HepG2 (cell line): ENCODE measurements at regions not wholly inside any gene's neighbourhood (a gene's known extent, or its start where the extent isn't known, plus 50 kb on each side); places are given as distances from the start of the nearest gene placed in this dataset.
A peak's percentile ranks its signal among the peaks of the same experiment; 100 is the strongest.

Experiments
- ATAC-seq: fragments of 200-7000 bp; cut with Tn5 transposase; 3 replicates; pipeline ENCODE4 v1.9.1; 2020; ENCODE audit warnings: mild to moderate bottlenecking, moderate library complexity
- BruUV-seq: library from RNA; stranded (reverse); fragments of 400-500 nt; replicated peaks from 2 replicates; lab custom pipeline; 2021; lab: Mats Ljungman, UMichigan
- CTCF ChIA-PET: fragments of 300-600 bp; formaldehyde crosslinking; extraction: SDS; loops from one replicate; lab custom pipeline; 2021; ENCODE audit warnings: low total read pairs, inconsistent platforms, low intra/inter-chr PET ratio; lab: Yijun Ruan, JAX
- POLR2A ChIA-PET: fragments of 350-600 bp; sonication (Branson Sonifier 250); formaldehyde crosslinking; loops from one replicate; lab custom pipeline; 2020; ENCODE audit warnings: antibody characterized with exemption, inconsistent platforms; lab: Yijun Ruan, JAX
- DNase-seq: peaks from one replicate; pipeline ENCODE4 v3.0.0-alpha.2; 2015; ENCODE audit warnings: low spot score
- FAIRE-seq: peaks from 3 replicates; lab custom pipeline; 2011; peaks lifted over from hg19 to GRCh38; lab: Jason Lieb, UNC
- H2AFZ ChIP-seq: one replicate; pipeline ENCODE4 v1.6.1; 2011; ENCODE audit warnings: low read length, inconsistent platforms
- H3K27ac ChIP-seq: fragments of 300-600 bp; 3 replicates; pipeline ENCODE4 v1.8.0; 2011; ENCODE audit warnings: mixed run types, mild to moderate bottlenecking, mixed read lengths, low read length, inconsistent platforms; ENCODE audit not compliant: insufficient read depth; ENCODE audit errors: extremely low read length
- H3K27me3 ChIP-seq, 2 experiments: fragments of 200-600 bp in 1 of 2; 2 replicates in 1 of 2; 3 replicates in 1 of 2; pipeline versions ENCODE4 v1.6.0 to v1.8.0; 2011; ENCODE audit warnings: low read length in 2 of 2, mild to moderate bottlenecking in 2 of 2, moderate library complexity in 2 of 2, inconsistent platforms in 1 of 2; ENCODE audit not compliant: insufficient read depth in 2 of 2, control insufficient read depth in 1 of 2
- H3K36me3 ChIP-seq, 2 experiments: fragments of 200-600 bp in 1 of 2; replicated peaks in 1 of 2; 2 replicates in 1 of 2; 3 replicates in 1 of 2; pipeline versions ENCODE4 v1.5.1 to v1.8.0; 2011; ENCODE audit warnings: low read length in 2 of 2, inconsistent platforms in 1 of 2; ENCODE audit not compliant: insufficient read depth in 2 of 2, control insufficient read depth in 1 of 2
- H3K4me1 ChIP-seq: 2 replicates; pipeline ENCODE4 v1.5.1; 2012; ENCODE audit warnings: low read length, inconsistent platforms; ENCODE audit not compliant: insufficient read depth
- H3K4me2 ChIP-seq: 2 replicates; pipeline ENCODE4 v1.6.0; 2011; ENCODE audit warnings: low read depth, low read length, inconsistent platforms
- H3K4me3 ChIP-seq, 3 experiments: fragments of 200-600 bp in 1 of 3; sonication (generic), shearing (Covaris generic) in 1 of 3; replicated peaks in 1 of 3; 2 replicates each; pipeline ENCODE4 v1.5.1; 2011 to 2016; ENCODE audit warnings: low read length in 3 of 3, inconsistent platforms in 2 of 3, low read depth in 2 of 3, mild to moderate bottlenecking in 2 of 3, control low read depth in 1 of 3, mixed read lengths in 1 of 3; ENCODE audit not compliant: insufficient read depth in 1 of 3
- H3K79me2 ChIP-seq: one replicate; pipeline ENCODE4 v1.6.1; 2011; ENCODE audit warnings: low read length, inconsistent platforms; ENCODE audit not compliant: insufficient read depth
- H3K9ac ChIP-seq: 2 replicates; pipeline ENCODE4 v1.6.0; 2011; ENCODE audit warnings: mild to moderate bottlenecking, low read depth, low read length, inconsistent platforms; ENCODE audit not compliant: insufficient read depth
- H3K9me3 ChIP-seq: 2 replicates; pipeline ENCODE4 v1.5.1; 2012; ENCODE audit warnings: mild to moderate bottlenecking, low read length
- H4K20me1 ChIP-seq: 2 replicates; pipeline ENCODE4 v1.6.0; 2011; ENCODE audit warnings: inconsistent platforms, mild to moderate bottlenecking, low read length, moderate library complexity; ENCODE audit not compliant: insufficient read depth
- FIP1L1 ChIP-seq: fragments of 200-400 bp; formaldehyde crosslinking; IDR thresholded peaks from 2 replicates; pipeline ENCODE4 v1.6.1; 2018; ENCODE audit warnings: low read depth, mild to moderate bottlenecking, low read length, moderate library complexity, borderline replicate concordance; ENCODE audit not compliant: insufficient read depth
- MAFF ChIP-seq: IDR thresholded peaks from 2 replicates; pipeline ENCODE4 v1.6.1; 2011; ENCODE audit warnings: low read depth, low read length, improper control_type of control experiment
- MAFK ChIP-seq, 2 experiments: IDR thresholded peaks in 1 of 2; conservative IDR thresholded peaks in 1 of 2; 2 replicates each; pipeline ENCODE4 v1.6.1; 2011; ENCODE audit warnings: improper control_type of control experiment in 2 of 2, low read length in 2 of 2
- MNT ChIP-seq: fragments of 450-650 bp; IDR thresholded peaks from 2 replicates; pipeline ENCODE4 v1.6.1; 2016
- THAP7 ChIP-seq: sonication (generic); formaldehyde crosslinking; IDR thresholded peaks from 2 replicates; pipeline ENCODE4 v1.8.1; 2023; ENCODE audit warnings: mild to moderate bottlenecking, missing genetic modification reagents
- ZNF24 ChIP-seq: fragments of 450-650 bp; IDR thresholded peaks from 2 replicates; pipeline ENCODE4 v1.6.1; 2017; ENCODE audit warnings: antibody characterized with exemption, mild to moderate bottlenecking
- ZNF879 ChIP-seq: sonication (generic); formaldehyde crosslinking; IDR thresholded peaks from 2 replicates; pipeline ENCODE4 v1.8.1; 2023; ENCODE audit warnings: missing genetic modification reagents
- ZNF883 ChIP-seq: sonication (generic); formaldehyde crosslinking; IDR thresholded peaks from 2 replicates; pipeline ENCODE4 v1.5.1; 2020; ENCODE audit warnings: mild to moderate bottlenecking, missing genetic modification reagents; ENCODE audit errors: not compliant biosample characterization
- WGBS: methylation state at CpG from one replicate; pipeline ENCODE4 v1.1.6; 2017; ENCODE audit warnings: low lambda C conversion rate; 5-methylcytosine and 5-hydroxymethylcytosine counted together
- in situ Hi-C: cut with HindIII; loops from 2 replicates; pipeline ENCODE4 v1.10.0; 2017; ENCODE audit warnings: low pct_unique_long_range_greater_than_20kb; ENCODE audit not compliant: extremely low pct_ligation_motif_present
- intact Hi-C: fragments of 100-400 bp; cut with micrococcal nuclease; formaldehyde crosslinking; loops from one replicate; pipeline ENCODE4 v1.10.0; 2022; ENCODE audit not compliant: unreplicated experiment
- TF ChIP-seq, protein P1 (sequence below): sonication (generic); formaldehyde crosslinking; IDR thresholded peaks from 2 replicates; pipeline ENCODE4 v1.4.0; 2020; ENCODE audit warnings: low read depth, missing genetic modification reagents
- TF ChIP-seq, protein P2 (sequence below): sonication (generic); formaldehyde crosslinking; IDR thresholded peaks from 2 replicates; pipeline ENCODE4 v1.4.0; 2020; ENCODE audit warnings: mild to moderate bottlenecking, missing genetic modification reagents

- Histone ChIP-seq H4K20me1 (no peaks in the 10 kb centered on the region), H2AFZ (no peak overlapping the region), H3K36me3 (no peaks in the 10 kb centered on the region), H3K79me2 (no peaks in the 10 kb centered on the region), H3K4me2 (no peak overlapping the region), H3K9me3 (no peaks in the 10 kb centered on the region), H3K4me3 (no peak overlapping the region), H3K9ac (no peak overlapping the region), H3K27ac (no peak overlapping the region), H3K4me1 (no peaks in the 10 kb centered on the region), H3K27me3 (no peaks in the 10 kb centered on the region)
- 19% methylated on average over 3 of the region's 3 CpGs for WGBS
- no TSS peak for BruUV-seq
- POLR2A ChIA-PET, result no interaction called here
- FAIRE-seq, result no peak
- no peak for ATAC-seq
- intact Hi-C loops, result no loop called here
- CTCF ChIA-PET, result no interaction called here
- in situ Hi-C loops, result no loop called here
- DNase-seq, result no peak
- no peak for TF ChIP-seq ZNF24
- TF ChIP-seq MAFF, result peak; percentile 45; the same call in 1 of the 2 replicates
- peak in 1 of 2 experiments; percentile 70; a peak in 2 of 4 replicates for TF ChIP-seq MAFK (conservative IDR thresholded peaks at IDR 0.05 in 1 of 2, IDR thresholded peaks at IDR 0.05 in 1 of 2; ENCODE audit: low read length in 2 of 2)
- TF ChIP-seq ZNF883 (CRISPR knock-in tag), result no peak
- TF ChIP-seq THAP7 (CRISPR knock-in tag), result no peak
- TF ChIP-seq, all 625 proteins: peak for 2
Observed at GRCh38 chr4:34921391-34921790, 1322.9 kb downstream of the ARAP2 start.

DNA sequence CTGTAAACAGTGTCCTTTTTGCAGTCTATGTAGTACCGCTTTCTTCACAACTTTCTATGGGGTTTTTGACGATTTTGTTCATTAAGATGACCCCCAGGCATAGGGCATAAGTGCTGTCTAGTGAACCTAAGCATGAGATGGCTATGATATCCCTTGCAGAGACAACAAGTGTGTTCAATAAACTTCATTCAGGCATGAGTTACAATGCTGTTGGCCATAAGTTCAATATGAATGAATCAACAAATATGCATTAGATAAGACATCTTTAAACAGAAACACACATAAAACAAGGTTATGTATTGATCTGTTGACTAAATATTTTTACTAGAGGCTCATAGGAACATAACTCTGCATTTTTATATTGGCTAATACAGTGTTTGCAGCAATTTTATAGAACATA is 1322.0 kb downstream of the ARAP2 start:
- no peak for DNase-seq
- FAIRE-seq, result no peak
- CTCF ChIA-PET, result no interaction called here
- Histone ChIP-seq H3K9me3 (no peaks in the 10 kb centered on the region), H3K27me3 (no peaks in the 10 kb centered on the region), H3K79me2 (no peaks in the 10 kb centered on the region), H3K4me3 (no peak overlapping the region), H3K36me3 (no peaks in the 10 kb centered on the region), H3K9ac (no peak overlapping the region), H3K4me1 (no peaks in the 10 kb centered on the region), H3K4me2 (no peak overlapping the region), H4K20me1 (no peaks in the 10 kb centered on the region), H2AFZ (no peak overlapping the region), H3K27ac (no peak overlapping the region)
- BruUV-seq, result no TSS peak
- WGBS, result 0% methylated on average over 2 of the region's 2 CpGs
- in situ Hi-C loops (no loop called here), intact Hi-C loops (no loop called here)
- ATAC-seq, result no peak
- POLR2A ChIA-PET, result no interaction called here
- TF ChIP-seq, protein P1, sequence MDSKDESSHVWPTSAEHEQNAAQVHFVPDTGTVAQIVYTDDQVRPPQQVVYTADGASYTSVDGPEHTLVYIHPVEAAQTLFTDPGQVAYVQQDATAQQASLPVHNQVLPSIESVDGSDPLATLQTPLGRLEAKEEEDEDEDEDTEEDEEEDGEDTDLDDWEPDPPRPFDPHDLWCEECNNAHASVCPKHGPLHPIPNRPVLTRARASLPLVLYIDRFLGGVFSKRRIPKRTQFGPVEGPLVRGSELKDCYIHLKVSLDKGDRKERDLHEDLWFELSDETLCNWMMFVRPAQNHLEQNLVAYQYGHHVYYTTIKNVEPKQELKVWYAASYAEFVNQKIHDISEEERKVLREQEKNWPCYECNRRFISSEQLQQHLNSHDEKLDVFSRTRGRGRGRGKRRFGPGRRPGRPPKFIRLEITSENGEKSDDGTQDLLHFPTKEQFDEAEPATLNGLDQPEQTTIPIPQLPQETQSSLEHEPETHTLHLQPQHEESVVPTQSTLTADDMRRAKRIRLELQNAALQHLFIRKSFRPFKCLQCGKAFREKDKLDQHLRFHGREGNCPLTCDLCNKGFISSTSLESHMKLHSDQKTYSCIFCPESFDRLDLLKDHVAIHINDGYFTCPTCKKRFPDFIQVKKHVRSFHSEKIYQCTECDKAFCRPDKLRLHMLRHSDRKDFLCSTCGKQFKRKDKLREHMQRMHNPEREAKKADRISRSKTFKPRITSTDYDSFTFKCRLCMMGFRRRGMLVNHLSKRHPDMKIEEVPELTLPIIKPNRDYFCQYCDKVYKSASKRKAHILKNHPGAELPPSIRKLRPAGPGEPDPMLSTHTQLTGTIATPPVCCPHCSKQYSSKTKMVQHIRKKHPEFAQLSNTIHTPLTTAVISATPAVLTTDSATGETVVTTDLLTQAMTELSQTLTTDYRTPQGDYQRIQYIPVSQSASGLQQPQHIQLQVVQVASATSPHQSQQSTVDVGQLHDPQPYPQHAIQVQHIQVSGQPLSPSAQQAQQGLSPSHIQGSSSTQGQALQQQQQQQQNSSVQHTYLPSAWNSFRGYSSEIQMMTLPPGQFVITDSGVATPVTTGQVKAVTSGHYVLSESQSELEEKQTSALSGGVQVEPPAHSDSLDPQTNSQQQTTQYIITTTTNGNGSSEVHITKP (CRISPR knock-in tag), result no peak
- TF ChIP-seq, protein P2, sequence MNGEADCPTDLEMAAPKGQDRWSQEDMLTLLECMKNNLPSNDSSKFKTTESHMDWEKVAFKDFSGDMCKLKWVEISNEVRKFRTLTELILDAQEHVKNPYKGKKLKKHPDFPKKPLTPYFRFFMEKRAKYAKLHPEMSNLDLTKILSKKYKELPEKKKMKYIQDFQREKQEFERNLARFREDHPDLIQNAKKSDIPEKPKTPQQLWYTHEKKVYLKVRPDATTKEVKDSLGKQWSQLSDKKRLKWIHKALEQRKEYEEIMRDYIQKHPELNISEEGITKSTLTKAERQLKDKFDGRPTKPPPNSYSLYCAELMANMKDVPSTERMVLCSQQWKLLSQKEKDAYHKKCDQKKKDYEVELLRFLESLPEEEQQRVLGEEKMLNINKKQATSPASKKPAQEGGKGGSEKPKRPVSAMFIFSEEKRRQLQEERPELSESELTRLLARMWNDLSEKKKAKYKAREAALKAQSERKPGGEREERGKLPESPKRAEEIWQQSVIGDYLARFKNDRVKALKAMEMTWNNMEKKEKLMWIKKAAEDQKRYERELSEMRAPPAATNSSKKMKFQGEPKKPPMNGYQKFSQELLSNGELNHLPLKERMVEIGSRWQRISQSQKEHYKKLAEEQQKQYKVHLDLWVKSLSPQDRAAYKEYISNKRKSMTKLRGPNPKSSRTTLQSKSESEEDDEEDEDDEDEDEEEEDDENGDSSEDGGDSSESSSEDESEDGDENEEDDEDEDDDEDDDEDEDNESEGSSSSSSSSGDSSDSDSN (CRISPR knock-in tag), result no peak
- TF ChIP-seq ZNF879 (CRISPR knock-in tag), result no peak
- no peak for TF ChIP-seq MNT
- no peak for TF ChIP-seq FIP1L1
